SW480 (cell line): ENCODE measurements at regions not wholly inside any gene's neighbourhood (a gene's known extent, or its start where the extent isn't known, plus 50 kb on each side); places are given as distances from the start of the nearest gene placed in this dataset.

ENCODE experiments used
- DNase-seq: peaks from one replicate; pipeline ENCODE4 v3.0.0-alpha.2; 2016; ENCODE audit warnings: low spot score

- DNase-seq = no peak
These were observed 478.1 kb upstream of the SMC2 start for GRCh38 chr9:103615994-103616393.

- no peak for DNase-seq
These were observed 477.1 kb upstream of the SMC2 start for GRCh38 chr9:103617046-103617445.

- DNase-seq = no peak
These were observed 468.8 kb upstream of the SMC2 start for GRCh38 chr9:103625161-103625804.

GRCh38 chr9:103627731-103628130 is 466.4 kb upstream of the SMC2 start:
- no peak for DNase-seq

GRCh38 chr9:103649086-103649485 is 445.0 kb upstream of the SMC2 start:
- no peak for DNase-seq

- DNase-seq = no peak
These were observed 436.0 kb upstream of the SMC2 start for GRCh38 chr9:103658156-103658555.

GRCh38 chr9:103660830-103661229 is 433.3 kb upstream of the SMC2 start:
- DNase-seq = no peak

- no peak for DNase-seq
These were observed 432.4 kb upstream of the SMC2 start for GRCh38 chr9:103661663-103662062.

- no peak for DNase-seq
These were observed 424.8 kb upstream of the SMC2 start for GRCh38 chr9:103669296-103669695.

GRCh38 chr9:103674271-103674670 is 419.8 kb upstream of the SMC2 start:
- no peak for DNase-seq

GRCh38 chr9:103680581-103680980 is 413.5 kb upstream of the SMC2 start:
- no peak for DNase-seq

GRCh38 chr9:103681435-103681834 is 412.7 kb upstream of the SMC2 start:
- DNase-seq = no peak

GRCh38 chr9:103700195-103700962 is 393.7 kb upstream of the SMC2 start:
- DNase-seq = no peak

GRCh38 chr9:103702572-103702971 is 391.5 kb upstream of the SMC2 start:
- no peak for DNase-seq

GRCh38 chr9:103707181-103707580 is 386.9 kb upstream of the SMC2 start:
- DNase-seq = no peak

GRCh38 chr9:103709366-103709765 is 384.7 kb upstream of the SMC2 start:
- DNase-seq = no peak

- DNase-seq = no peak
These were observed 380.5 kb upstream of the SMC2 start for GRCh38 chr9:103713631-103714030.

- no peak for DNase-seq
These were observed 379.1 kb upstream of the SMC2 start for GRCh38 chr9:103714992-103715391.

- no peak for DNase-seq
These were observed 373.1 kb upstream of the SMC2 start for GRCh38 chr9:103721056-103721455.

GRCh38 chr9:103730866-103731265 is 363.2 kb upstream of the SMC2 start:
- no peak for DNase-seq

- DNase-seq = no peak
These were observed 362.6 kb upstream of the SMC2 start for GRCh38 chr9:103731541-103731940.

GRCh38 chr9:103734471-103734870 is 359.6 kb upstream of the SMC2 start:
- no peak for DNase-seq

- no peak for DNase-seq
These were observed 338.7 kb upstream of the SMC2 start for GRCh38 chr9:103755441-103755840.

GRCh38 chr9:103755986-103756385 is 338.1 kb upstream of the SMC2 start:
- no peak for DNase-seq
